ENCODE measurements at regions not wholly inside any gene's neighbourhood (a gene's known extent, or its start where the extent isn't known, plus 50 kb on each side); places are given as distances from the start of the nearest gene placed in this dataset.

GRCh38 chr4:136355970-136356369 lies 1176.3 kb downstream of the PCDH18 start:
- Histone ChIP-seq H3K4me2 (ENCODE audit: low read length) (no peak overlapping the region), H3K79me2 (ENCODE audit: insufficient read depth, low read length) (no peaks in the 10 kb centered on the region), H3F3A (ENCODE audit: insufficient read depth, low read length) (no peaks in the 10 kb centered on the region), H3K27ac (ENCODE audit: low read depth, low read length, poor library complexity, severe bottlenecking) (no peak overlapping the region), H3K4me3 (ENCODE audit: low read depth, low read length, poor library complexity, severe bottlenecking) (no peak overlapping the region), H2AFZ (ENCODE audit: low read length) (no peak overlapping the region), H3K27me3 (ENCODE audit: insufficient read depth, low read length) (no peaks in the 10 kb centered on the region), H3K9me2 (ENCODE audit: low read depth, low read length) (no peaks in the 10 kb centered on the region), H3K9me3 (ENCODE audit: low read length) (no peaks in the 10 kb centered on the region), H3K4me1 (ENCODE audit: insufficient read depth, low read length, severe bottlenecking) (no peaks in the 10 kb centered on the region), H3K9ac (ENCODE audit: low read length) (no peak overlapping the region), H4K20me1 (ENCODE audit: insufficient read depth, low read length) (no peaks in the 10 kb centered on the region), H3K36me3 (ENCODE audit: insufficient read depth, low read length) (no peaks in the 10 kb centered on the region)
- TF ChIP-seq CTCF (IDR thresholded peaks at IDR 0.05; ENCODE audit: low read length), result no peak
- no peak for TF ChIP-seq EZH2 (IDR thresholded peaks at IDR 0.05; ENCODE audit: borderline replicate concordance, low read length)

- Histone ChIP-seq H3K4me1 (ENCODE audit: insufficient read depth, low read length, severe bottlenecking) (no peaks in the 10 kb centered on the region), H3K79me2 (ENCODE audit: insufficient read depth, low read length) (no peaks in the 10 kb centered on the region), H2AFZ (ENCODE audit: low read length) (no peak overlapping the region), H3F3A (ENCODE audit: insufficient read depth, low read length) (no peaks in the 10 kb centered on the region), H3K27ac (ENCODE audit: low read depth, low read length, poor library complexity, severe bottlenecking) (no peak overlapping the region), H3K36me3 (ENCODE audit: insufficient read depth, low read length) (no peaks in the 10 kb centered on the region), H3K27me3 (ENCODE audit: insufficient read depth, low read length) (no peaks in the 10 kb centered on the region), H3K9me2 (ENCODE audit: low read depth, low read length) (no peaks in the 10 kb centered on the region), H3K4me3 (ENCODE audit: low read depth, low read length, poor library complexity, severe bottlenecking) (no peak overlapping the region), H3K9ac (ENCODE audit: low read length) (no peak overlapping the region), H3K4me2 (ENCODE audit: low read length) (no peak overlapping the region), H4K20me1 (ENCODE audit: insufficient read depth, low read length) (no peaks in the 10 kb centered on the region), H3K9me3 (ENCODE audit: low read length) (no peaks in the 10 kb centered on the region)
- no peak for TF ChIP-seq EZH2 (IDR thresholded peaks at IDR 0.05; ENCODE audit: borderline replicate concordance, low read length)
- no peak for TF ChIP-seq CTCF (IDR thresholded peaks at IDR 0.05; ENCODE audit: low read length)
Observed at GRCh38 chr4:136343340-136343739, 1189.0 kb downstream of the PCDH18 start.

- Histone ChIP-seq H3K4me2 (ENCODE audit: low read length) (no peak overlapping the region), H3K4me3 (ENCODE audit: low read depth, low read length, poor library complexity, severe bottlenecking) (no peak overlapping the region), H3F3A (ENCODE audit: insufficient read depth, low read length) (no peaks in the 10 kb centered on the region), H3K9me2 (ENCODE audit: low read depth, low read length) (no peaks in the 10 kb centered on the region), H3K79me2 (ENCODE audit: insufficient read depth, low read length) (no peaks in the 10 kb centered on the region), H3K36me3 (ENCODE audit: insufficient read depth, low read length) (no peaks in the 10 kb centered on the region), H2AFZ (ENCODE audit: low read length) (no peak overlapping the region), H3K27me3 (ENCODE audit: insufficient read depth, low read length) (no peaks in the 10 kb centered on the region), H4K20me1 (ENCODE audit: insufficient read depth, low read length) (no peaks in the 10 kb centered on the region), H3K4me1 (ENCODE audit: insufficient read depth, low read length, severe bottlenecking) (no peaks in the 10 kb centered on the region), H3K9me3 (ENCODE audit: low read length) (no peaks in the 10 kb centered on the region), H3K9ac (ENCODE audit: low read length) (no peak overlapping the region), H3K27ac (ENCODE audit: low read depth, low read length, poor library complexity, severe bottlenecking) (no peak overlapping the region)
- TF ChIP-seq CTCF (IDR thresholded peaks at IDR 0.05; ENCODE audit: low read length), result no peak
- no peak for TF ChIP-seq EZH2 (IDR thresholded peaks at IDR 0.05; ENCODE audit: borderline replicate concordance, low read length)
Observed at GRCh38 chr4:136342666-136343065, 1189.6 kb downstream of the PCDH18 start.

All from OCI-LY1 (cell line).